ENCODE measurements at regions not wholly inside any gene's neighbourhood (a gene's known extent, or its start where the extent isn't known, plus 50 kb on each side); places are given as distances from the start of the nearest gene placed in this dataset.
"Not testable (repeated sequence)": the region's sequence is repeated elsewhere in the genome, so short reads cannot be mapped to it uniquely, and the experiment has no call there.

DNA sequence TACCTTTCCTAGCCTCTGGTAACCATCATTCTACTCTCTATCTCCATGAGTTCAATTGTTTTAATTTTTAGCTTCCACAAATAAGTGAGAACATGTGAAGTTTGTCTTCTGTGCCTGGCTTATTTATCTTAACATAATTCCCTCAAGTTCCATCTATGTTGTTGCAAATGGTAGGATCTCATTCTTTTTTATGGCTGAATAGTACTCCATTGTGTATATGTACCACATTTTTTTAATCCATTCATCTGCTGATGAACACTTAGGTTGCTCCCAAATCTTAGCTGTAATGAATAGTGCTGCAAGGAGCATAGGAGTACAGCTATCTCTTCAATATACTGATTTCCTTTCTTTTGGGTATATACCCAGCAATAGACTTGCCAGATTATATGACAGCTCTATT is 78.8 kb upstream of the CREB5 start:
- not testable (repeated sequence) for TF ChIP-seq CTCF, POLR2A (IDR thresholded peaks at IDR 0.05)

All from right lobe of liver (tissue), 4 donors.